Hematopoietic multipotent progenitor cell treated with erythropoietin and hydrocortisone succinate and interleukin-3 and kit ligand, for 4 days (in vitro differentiated cells): ENCODE measurements at regions not wholly inside any gene's neighbourhood (a gene's known extent, or its start where the extent isn't known, plus 50 kb on each side); places are given as distances from the start of the nearest gene placed in this dataset.

Experiments used
- DNase-seq: peaks from one replicate; pipeline ENCODE4 v3.0.0-alpha.2; 2015

DNA sequence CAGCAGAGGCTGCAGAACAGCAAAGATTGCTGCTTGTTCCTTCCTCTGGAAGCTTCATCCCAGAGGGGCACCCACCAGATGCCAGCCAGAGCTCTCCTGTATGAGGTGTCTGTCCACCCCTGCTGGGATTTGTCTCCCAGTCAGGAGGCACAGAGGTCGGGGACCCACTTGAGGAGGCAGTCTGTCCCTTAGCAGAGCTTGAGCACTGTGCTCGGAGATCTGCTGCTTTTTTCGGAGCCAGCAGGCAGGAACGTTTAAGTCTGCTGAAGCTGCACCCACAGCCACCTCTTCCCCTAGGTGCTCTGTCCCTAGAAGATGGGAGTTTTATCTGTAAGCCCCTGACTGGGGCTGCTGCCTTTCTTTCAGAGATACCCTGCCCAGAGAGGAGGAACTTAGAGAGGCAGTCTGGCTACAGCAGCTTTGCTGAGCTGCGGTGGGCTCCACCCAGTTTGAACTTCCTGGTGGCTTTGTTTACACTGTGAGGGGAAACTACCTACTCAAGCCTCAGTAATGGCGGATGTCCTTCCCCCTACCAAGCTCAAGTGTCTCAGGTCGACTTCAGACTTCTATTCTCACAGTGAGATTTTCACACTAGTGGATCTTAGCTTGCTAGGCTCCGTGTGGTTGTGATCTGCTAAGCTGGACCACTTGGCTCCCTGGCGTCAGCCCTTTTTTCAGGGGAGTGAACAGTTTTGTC is 101.8 kb upstream of the GLRA1 start:
- peak; percentile 0 for DNase-seq

DNA sequence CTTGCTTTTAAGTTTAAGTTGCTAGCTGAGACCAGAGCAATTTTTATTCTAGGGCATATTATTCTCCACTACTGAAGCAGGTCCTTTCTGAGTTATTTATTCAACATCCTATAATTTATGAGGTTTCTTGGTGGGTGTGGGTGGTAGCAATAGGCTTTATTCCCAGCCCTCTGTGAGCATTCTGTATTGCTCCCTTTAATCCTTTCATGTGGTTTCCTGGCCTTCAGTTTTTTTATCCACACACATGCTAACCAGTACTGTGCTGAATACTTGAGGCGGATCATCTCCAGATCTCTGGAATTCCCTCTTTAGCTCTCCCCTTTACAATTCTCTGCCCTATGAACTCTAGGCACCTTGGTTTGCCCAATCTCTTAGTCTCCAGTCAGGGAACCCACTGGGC is 91.8 kb upstream of the GLRA1 start:
- DNase-seq, result no peak

DNA sequence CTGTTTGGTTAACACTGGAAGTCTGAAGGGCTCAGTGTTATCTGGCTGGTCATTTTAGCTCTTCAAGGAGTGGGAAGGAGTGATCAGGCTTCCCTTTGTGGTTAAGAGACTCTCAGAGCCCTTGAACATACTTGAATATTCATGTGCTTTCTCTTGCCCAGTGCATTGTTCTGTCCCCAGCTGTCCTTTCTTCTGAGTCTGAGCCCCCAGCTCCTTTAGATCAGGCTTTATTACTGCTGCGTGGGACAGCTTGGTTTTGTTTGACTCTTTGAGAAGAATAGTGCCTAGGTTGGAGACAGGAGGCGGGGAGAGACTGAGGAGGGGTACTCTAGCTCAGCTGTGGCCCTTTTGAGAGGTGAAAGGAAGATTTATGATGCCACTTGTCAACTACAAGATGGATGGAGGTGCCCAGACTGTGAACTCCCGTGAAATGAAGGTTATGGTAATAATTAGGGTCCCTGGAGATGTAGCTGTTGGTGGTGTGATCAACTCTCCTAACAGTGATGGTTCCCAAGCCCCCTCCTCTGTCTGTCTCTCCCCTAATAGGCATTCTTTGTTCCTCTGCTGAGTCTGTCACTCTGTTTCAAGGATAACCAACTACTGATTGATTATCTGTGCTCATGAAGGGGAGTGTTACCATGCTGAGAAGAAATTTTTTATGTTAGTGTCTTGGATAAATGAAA is 83.1 kb upstream of the GLRA1 start:
- DNase-seq, result no peak

DNA sequence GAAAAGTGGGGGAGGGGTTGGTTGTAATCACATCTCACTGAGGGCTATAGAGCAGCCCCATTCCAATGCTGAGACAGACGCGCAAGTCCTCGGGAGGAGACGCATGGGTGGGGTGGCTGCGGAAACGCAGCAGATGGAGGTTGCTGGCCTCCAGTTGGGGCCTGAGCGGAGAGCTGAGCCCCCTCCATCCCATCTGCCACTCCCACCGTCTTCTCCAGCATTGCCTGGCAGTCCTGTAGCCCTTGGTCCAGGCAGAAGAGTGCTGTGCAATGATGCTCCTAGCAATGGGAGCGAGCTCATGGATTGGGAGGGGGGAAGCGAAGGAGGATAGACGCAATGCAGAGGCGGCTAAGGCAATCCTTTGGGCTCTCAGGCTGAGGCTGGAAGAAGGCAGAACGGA is 79.4 kb upstream of the GLRA1 start:
- DNase-seq, result no peak
